D721Med (cell line): ENCODE measurements at regions not wholly inside any gene's neighbourhood (a gene's known extent, or its start where the extent isn't known, plus 50 kb on each side); places are given as distances from the start of the nearest gene placed in this dataset.

ENCODE experiments used
- DNase-seq: peaks from one replicate; pipeline ENCODE4 v3.0.0; 2011; ENCODE audit warnings: low spot score; ENCODE audit not compliant: insufficient read length
- FAIRE-seq: peaks from 2 replicates; lab custom pipeline; 2011; peaks lifted over from hg19 to GRCh38; lab: Jason Lieb, UNC
- CTCF ChIP-seq: IDR thresholded peaks from 2 replicates; pipeline ENCODE4 v1.5.1; 2012; ENCODE audit warnings: mild to moderate bottlenecking, control low read depth; ENCODE audit not compliant: insufficient read depth; ENCODE audit errors: missing control alignments

GRCh38 chr12:85394065-85394464, 114.0 kb downstream of the ALX1 start:
- FAIRE-seq: no peak
- no peak for TF ChIP-seq CTCF
- DNase-seq: no peak

DNA sequence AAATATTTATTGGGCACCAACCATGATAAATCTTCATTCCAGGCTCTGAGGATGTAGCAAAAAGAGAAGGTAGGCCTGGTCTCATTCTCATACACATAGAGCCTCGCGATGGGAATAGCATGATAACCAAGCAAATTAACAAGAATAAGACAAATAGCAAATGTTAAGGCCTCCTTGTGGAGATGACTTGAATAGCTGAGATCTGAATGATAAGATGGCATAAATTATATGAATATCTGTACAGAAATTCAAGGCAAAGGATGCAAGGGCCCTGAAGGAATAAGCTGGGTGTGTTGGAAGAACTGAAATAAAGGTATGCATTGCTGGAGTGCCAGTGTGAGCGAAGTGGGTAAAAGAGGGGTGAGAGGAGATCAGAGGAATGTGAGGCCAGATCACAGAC, 114.8 kb downstream of the ALX1 start:
- no peak for FAIRE-seq

GRCh38 chr12:85405262-85405661, 125.2 kb downstream of the ALX1 start:
- no peak for TF ChIP-seq CTCF

More for the DNA sequence above, 114.8 kb downstream of the ALX1 start:
- no peak for DNase-seq
- no peak for TF ChIP-seq CTCF

GRCh38 chr12:85405781-85406522, 125.9 kb downstream of the ALX1 start:
- DNase-seq: no peak
- no peak for FAIRE-seq
- TF ChIP-seq CTCF: no peak

More at GRCh38 chr12:85405262-85405661, 125.2 kb downstream of the ALX1 start:
- FAIRE-seq (no peak), DNase-seq (no peak)

DNA sequence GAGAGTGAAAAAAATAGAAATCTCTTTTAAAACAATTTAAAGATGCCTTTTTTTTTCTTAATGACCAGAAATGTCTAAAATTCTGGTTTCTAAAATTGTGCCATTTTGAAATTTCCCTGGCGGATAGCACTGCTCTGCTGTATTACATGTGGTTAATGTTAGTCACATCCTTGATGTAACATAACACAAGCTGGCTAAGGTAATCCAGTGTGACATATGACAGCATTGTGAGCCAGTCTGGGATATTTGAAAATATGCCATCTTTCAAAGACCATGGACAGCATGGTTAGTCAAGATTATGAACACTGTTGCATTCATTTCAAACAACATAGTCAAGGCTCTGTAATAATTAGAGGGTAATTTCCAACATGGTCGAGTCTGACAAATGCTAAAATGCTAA, 133.2 kb downstream of the ALX1 start:
- DNase-seq (no peak), FAIRE-seq (no peak)
- TF ChIP-seq CTCF: no peak

DNA sequence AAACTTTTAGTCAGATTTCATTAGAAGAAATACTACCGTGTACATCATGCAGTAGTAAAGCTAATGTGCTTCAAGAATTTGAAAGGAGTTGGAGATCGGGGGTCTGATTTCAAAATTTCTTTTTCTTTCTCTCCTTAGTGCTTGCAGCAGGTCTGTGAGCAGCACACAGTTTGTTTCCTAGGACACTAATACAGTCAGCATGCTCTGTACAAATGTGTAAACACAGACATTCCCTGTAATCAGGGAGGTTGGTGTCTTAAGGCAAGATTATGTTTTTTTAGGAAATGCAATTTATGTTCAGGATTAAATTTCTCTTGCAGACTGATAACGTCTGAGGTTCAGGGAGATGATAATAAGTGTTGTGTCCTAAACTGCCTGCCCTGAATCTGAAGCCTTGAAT, 142.7 kb downstream of the ALX1 start:
- FAIRE-seq (no peak), DNase-seq (no peak)
- no peak for TF ChIP-seq CTCF

DNA sequence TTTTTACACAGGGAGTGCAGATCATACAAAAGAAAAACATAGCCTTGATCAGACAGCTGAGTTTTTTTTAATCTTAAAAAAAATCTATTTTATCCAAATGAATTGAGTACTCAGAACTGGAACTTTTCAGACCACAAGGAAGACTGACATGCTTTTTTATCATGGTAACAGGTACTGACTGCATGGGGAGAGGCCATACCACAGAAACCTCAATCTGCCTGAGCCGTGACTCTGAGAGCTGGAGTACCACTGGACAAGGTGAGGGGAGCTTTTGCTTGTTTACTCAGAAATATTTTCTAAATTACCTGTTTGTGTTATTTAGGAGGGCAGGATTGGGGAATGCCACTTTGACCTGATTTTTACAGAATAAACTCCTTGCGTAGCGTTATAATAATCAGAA, 143.9 kb downstream of the ALX1 start:
- FAIRE-seq: no peak
- DNase-seq: no peak
- no peak for TF ChIP-seq CTCF
